ENCODE measurements at regions not wholly inside any gene's neighbourhood (a gene's known extent, or its start where the extent isn't known, plus 50 kb on each side); places are given as distances from the start of the nearest gene placed in this dataset.

GRCh38 chr6:121851056-121851455, 415.6 kb downstream of the GJA1 start:
- ChIA-PET POLR2A (no interaction called here), CTCF (no interaction called here)
- in situ Hi-C loops (cut with HindIII; ENCODE audit: low pct_unique_long_range_greater_than_20kb, low sequenced_read_pairs): no loop called here
- no TSS peak for BruUV-seq (replicated peaks)
- H3K9me3 ChIP-seq (ENCODE audit: control insufficient read depth, insufficient read depth, low read depth, low read length): no peaks in the 10 kb centered on the region
- ATAC-seq (no peak), DNase-seq (ENCODE audit: low read depth, low spot score) (no peak)
- no peaks in the 10 kb centered on the region for H3K36me3 ChIP-seq (ENCODE audit: control insufficient read depth, insufficient read depth, low read length)
- no peak overlapping the region for H3K4me3 ChIP-seq (ENCODE audit: low read depth in 2 of 2, low read length in 2 of 2)
- H3K27ac ChIP-seq (ENCODE audit: low read length): no peak overlapping the region
- no peaks in the 10 kb centered on the region for H3K27me3 ChIP-seq (ENCODE audit: control insufficient read depth, insufficient read depth, low read length)
- intact Hi-C loops (cut with micrococcal nuclease; ENCODE audit: unreplicated experiment): no loop called here
- TF ChIP-seq, protein P1, sequence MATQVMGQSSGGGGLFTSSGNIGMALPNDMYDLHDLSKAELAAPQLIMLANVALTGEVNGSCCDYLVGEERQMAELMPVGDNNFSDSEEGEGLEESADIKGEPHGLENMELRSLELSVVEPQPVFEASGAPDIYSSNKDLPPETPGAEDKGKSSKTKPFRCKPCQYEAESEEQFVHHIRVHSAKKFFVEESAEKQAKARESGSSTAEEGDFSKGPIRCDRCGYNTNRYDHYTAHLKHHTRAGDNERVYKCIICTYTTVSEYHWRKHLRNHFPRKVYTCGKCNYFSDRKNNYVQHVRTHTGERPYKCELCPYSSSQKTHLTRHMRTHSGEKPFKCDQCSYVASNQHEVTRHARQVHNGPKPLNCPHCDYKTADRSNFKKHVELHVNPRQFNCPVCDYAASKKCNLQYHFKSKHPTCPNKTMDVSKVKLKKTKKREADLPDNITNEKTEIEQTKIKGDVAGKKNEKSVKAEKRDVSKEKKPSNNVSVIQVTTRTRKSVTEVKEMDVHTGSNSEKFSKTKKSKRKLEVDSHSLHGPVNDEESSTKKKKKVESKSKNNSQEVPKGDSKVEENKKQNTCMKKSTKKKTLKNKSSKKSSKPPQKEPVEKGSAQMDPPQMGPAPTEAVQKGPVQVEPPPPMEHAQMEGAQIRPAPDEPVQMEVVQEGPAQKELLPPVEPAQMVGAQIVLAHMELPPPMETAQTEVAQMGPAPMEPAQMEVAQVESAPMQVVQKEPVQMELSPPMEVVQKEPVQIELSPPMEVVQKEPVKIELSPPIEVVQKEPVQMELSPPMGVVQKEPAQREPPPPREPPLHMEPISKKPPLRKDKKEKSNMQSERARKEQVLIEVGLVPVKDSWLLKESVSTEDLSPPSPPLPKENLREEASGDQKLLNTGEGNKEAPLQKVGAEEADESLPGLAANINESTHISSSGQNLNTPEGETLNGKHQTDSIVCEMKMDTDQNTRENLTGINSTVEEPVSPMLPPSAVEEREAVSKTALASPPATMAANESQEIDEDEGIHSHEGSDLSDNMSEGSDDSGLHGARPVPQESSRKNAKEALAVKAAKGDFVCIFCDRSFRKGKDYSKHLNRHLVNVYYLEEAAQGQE (IDR thresholded peaks at IDR 0.05; ENCODE audit: insufficient read depth in 1 of 2, low read depth in 2 of 2, low read length in 1 of 2): no peak
- TF ChIP-seq TCF7L2 (IDR thresholded peaks at IDR 0.05; ENCODE audit: low read depth, low read length) (no peak), POLR2AphosphoS5 (IDR thresholded peaks at IDR 0.05; ENCODE audit: low read depth, low read length) (no peak), SIN3A (IDR thresholded peaks at IDR 0.05; ENCODE audit: borderline replicate concordance, insufficient read depth, low read depth, low read length) (no peak)
- TF ChIP-seq, protein P2, sequence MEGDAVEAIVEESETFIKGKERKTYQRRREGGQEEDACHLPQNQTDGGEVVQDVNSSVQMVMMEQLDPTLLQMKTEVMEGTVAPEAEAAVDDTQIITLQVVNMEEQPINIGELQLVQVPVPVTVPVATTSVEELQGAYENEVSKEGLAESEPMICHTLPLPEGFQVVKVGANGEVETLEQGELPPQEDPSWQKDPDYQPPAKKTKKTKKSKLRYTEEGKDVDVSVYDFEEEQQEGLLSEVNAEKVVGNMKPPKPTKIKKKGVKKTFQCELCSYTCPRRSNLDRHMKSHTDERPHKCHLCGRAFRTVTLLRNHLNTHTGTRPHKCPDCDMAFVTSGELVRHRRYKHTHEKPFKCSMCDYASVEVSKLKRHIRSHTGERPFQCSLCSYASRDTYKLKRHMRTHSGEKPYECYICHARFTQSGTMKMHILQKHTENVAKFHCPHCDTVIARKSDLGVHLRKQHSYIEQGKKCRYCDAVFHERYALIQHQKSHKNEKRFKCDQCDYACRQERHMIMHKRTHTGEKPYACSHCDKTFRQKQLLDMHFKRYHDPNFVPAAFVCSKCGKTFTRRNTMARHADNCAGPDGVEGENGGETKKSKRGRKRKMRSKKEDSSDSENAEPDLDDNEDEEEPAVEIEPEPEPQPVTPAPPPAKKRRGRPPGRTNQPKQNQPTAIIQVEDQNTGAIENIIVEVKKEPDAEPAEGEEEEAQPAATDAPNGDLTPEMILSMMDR (IDR thresholded peaks at IDR 0.05): no peak
- H3K4me1 ChIP-seq (ENCODE audit: control insufficient read depth, insufficient read depth, low read length): no peaks in the 10 kb centered on the region

DNA sequence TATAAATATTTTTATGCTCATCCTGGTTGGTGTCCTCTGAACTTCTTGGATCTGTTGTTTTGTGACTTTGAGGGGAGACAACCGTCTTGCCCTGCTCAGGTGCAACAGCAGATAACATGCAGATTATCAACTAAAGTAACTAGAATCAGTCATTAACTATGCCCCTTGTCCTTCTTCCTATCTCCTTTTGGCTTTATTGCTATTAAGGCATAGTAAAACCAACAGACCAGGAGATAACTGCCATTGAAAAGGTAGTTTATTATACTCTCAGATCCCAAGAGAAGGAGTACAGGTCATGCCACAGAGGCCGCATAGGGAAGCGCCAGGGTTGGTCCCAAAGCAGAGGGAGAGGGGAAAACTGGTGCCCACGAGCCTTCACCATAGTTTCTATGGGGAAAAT, 418.2 kb downstream of the GJA1 start:
- Histone ChIP-seq H3K4me3 (ENCODE audit: low read depth in 2 of 2, low read length in 2 of 2) (no peak overlapping the region), H3K9me3 (ENCODE audit: control insufficient read depth, insufficient read depth, low read depth, low read length) (no peaks in the 10 kb centered on the region), H3K36me3 (ENCODE audit: control insufficient read depth, insufficient read depth, low read length) (no peaks in the 10 kb centered on the region), H3K4me1 (ENCODE audit: control insufficient read depth, insufficient read depth, low read length) (no peaks in the 10 kb centered on the region), H3K27ac (ENCODE audit: low read length) (no peak overlapping the region), H3K27me3 (ENCODE audit: control insufficient read depth, insufficient read depth, low read length) (no peaks in the 10 kb centered on the region)
- ChIA-PET POLR2A (interaction anchor here (0.6 kb wide), 1 partner anchor 159 kb away, joined by 4 read pairs; no protein-coding TSS in a partner anchor), CTCF (no interaction called here)
- intact Hi-C loops (cut with micrococcal nuclease; ENCODE audit: unreplicated experiment): no loop called here
- TF ChIP-seq SIN3A (IDR thresholded peaks at IDR 0.05; ENCODE audit: borderline replicate concordance, insufficient read depth, low read depth, low read length) (no peak), POLR2AphosphoS5 (IDR thresholded peaks at IDR 0.05; ENCODE audit: low read depth, low read length) (no peak), TCF7L2 (IDR thresholded peaks at IDR 0.05; ENCODE audit: low read depth, low read length) (no peak)
- TF ChIP-seq, protein P2 (IDR thresholded peaks at IDR 0.05): no peak
- TF ChIP-seq, protein P1 (IDR thresholded peaks at IDR 0.05; ENCODE audit: insufficient read depth in 1 of 2, low read depth in 2 of 2, low read length in 1 of 2): no peak
- DNase-seq (ENCODE audit: low read depth, low spot score) (no peak), ATAC-seq (no peak)
- in situ Hi-C loops (cut with HindIII; ENCODE audit: low pct_unique_long_range_greater_than_20kb, low sequenced_read_pairs): no loop called here
- no TSS peak for BruUV-seq (replicated peaks)

Measured in Panc1 (cell line).